GM18508 (cell line): ENCODE measurements at regions not wholly inside any gene's neighbourhood (a gene's known extent, or its start where the extent isn't known, plus 50 kb on each side); places are given as distances from the start of the nearest gene placed in this dataset.
A peak's percentile ranks its signal among the peaks of the same experiment; 100 is the strongest.
"Not testable (repeated sequence)": the region's sequence is repeated elsewhere in the genome, so short reads cannot be mapped to it uniquely, and the experiment has no call there.

ENCODE experiments used
- ATAC-seq: cut with Tn5 transposase; IDR thresholded peaks from one replicate; pipeline ENCODE4 v1.9.1; 2021; ENCODE audit warnings: moderate number of reproducible peaks; ENCODE audit not compliant: insufficient read depth, unreplicated experiment

DNA sequence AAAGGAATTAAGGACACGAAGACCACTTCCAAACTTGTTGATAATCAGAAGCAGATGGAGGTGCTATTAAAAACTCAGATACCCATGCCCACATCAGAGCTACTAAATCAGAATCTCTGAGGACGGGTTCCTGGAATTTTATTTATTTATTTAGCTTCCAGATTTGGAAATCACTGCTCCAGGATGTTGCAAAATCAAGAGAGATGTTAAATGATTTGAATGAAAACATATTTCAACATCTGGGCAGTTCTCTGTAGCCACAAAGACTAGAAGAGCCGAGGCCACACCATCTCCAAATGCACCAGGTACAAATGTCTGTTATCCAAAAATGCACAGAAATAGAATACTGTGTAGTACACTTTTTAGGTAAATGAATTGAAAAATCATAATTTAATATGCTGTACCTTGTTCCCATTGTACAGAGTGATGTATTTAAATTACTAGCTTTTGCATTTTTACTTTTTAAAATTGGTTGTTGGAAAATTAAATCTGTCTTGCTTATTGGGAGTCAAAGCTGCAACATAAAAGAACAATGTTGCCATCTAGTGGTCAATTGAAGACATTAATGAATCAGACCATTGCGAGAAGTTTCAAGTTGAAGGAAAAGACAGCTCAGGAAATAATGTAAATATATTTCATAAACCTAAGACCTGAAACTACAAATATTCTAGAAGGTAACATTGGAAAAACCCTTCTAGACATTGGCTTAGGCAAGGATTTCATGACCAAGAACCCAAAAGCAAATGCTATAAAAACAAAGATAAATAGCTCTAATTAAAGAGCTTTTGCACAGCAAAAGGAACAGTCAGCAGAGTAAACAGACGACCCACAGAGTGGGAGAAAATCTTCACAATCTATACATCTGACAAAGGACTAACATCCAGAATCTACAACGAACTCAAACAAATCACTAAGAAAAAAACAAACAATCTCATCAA, 151.3 kb upstream of the TTC29 start:
- peak; percentile 54 for ATAC-seq

DNA sequence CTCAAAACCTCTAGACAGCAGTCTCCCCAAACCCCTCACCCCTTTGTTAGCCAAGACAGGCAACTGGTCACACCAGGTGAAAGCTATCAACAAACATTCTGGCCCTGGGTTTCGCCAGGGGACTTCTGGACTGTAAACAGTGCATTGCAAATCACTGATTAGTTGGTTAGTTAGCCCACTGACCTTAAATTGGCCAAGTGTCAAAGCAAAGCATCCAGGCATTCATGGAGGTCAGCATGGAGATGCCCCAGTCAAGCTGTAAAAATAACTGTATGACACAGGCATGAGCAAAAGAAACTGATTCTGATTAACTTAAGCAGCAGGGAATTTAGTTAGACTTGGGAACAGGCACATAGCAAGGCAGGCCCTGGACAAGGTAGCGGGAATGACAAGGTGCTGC, 156.0 kb upstream of the TTC29 start:
- no peak for ATAC-seq

DNA sequence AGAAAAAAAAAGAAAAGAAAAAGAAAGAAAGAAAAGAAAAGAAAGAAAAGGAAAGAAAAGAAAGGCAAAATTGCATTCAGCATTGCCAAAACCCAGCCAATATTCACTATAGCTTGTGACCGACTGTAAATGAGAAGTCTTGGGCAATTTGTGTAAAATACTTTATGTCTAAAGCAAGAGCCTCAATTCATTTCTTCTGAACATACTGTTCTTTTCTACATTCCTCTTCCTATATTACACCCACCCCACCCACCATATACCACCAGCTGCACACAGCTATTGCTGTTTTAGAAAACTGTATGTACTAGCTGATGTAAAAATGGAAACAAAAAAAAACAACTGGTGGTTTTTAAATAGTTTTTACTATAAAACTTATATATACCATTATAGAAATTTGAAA, 156.9 kb upstream of the TTC29 start:
- ATAC-seq: no peak

DNA sequence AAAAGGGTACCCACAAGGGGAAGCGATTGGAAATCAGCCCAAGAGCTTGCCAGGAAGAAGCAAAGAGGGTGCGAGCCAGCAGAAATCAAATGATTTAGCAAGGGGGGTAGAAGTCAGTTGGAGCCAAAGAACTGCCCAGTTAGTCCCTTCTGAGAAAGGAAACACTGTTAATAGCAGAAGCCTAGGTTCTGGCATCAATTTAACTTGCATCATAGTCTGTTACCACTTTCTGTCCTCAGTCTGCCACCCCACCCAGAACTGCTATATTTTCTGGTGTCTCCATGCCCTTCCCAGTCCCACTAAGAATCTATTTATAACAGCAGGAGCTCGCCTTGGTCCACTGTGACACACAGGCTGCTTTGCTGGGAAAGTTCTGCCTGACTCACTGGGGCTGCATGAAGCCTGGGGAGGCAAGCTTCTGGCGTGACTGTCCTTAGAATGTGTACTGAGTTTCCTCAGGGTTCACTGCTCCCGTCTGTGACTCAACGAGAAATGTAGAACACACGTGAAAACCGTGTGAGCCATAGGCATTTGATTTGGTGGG, 157.8 kb upstream of the TTC29 start:
- ATAC-seq: no peak

DNA sequence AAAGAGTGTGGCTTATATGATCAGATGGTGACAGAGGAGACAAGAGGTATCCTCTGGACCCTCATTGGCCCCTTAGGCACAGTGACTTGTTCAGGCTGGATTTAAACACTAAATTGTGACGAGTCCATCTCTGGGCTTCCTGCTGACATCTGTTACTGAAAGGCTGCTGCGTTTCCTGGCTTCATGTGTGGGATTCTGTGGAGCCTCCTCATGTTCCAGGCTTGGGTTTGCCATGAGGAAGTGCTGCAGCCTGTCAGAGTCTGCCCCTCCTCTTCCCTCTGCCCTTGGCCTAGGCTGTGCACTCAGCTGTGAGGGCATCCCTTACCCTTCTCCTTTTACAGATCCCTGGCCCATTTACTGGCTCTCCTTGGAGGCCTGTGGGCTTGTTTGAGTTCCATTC, 159.1 kb upstream of the TTC29 start:
- no peak for ATAC-seq

DNA sequence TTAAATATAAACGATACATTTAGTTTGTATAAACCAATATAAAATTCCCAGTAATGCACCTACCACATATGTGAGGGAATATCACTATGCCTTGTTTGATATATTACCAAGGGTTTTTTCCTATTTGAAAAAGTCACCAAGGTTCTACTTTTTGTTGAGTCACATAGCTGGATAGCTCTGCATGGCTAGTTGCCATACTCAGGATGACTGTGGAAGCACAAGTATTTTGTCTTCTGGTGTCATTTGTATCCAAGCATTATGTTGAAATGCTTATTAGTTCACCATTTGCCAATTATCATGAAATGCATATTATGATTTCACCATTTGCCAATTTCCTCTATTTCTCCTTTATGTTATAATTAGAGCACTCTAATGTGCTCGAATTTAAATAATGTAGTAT, 162.7 kb upstream of the TTC29 start:
- no peak for ATAC-seq

DNA sequence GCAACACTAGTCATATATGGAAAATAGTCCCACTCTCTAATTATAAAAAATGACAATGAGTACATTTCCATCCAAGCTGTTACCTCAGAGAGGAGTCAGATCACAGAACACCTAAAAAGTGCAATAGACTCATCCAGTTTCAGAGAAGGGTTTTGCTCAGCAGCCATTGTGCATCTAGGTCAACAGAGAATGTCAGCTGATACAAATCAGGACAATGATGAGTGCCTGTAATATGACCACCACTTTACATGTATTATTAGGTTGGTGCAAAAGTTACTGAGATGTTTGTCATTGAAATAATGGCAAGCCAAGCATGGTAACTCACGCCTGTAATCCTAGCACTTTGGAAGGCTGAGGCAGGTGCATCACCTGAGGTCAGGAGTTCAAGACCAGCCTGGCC, 164.1 kb upstream of the TTC29 start:
- no peak for ATAC-seq

DNA sequence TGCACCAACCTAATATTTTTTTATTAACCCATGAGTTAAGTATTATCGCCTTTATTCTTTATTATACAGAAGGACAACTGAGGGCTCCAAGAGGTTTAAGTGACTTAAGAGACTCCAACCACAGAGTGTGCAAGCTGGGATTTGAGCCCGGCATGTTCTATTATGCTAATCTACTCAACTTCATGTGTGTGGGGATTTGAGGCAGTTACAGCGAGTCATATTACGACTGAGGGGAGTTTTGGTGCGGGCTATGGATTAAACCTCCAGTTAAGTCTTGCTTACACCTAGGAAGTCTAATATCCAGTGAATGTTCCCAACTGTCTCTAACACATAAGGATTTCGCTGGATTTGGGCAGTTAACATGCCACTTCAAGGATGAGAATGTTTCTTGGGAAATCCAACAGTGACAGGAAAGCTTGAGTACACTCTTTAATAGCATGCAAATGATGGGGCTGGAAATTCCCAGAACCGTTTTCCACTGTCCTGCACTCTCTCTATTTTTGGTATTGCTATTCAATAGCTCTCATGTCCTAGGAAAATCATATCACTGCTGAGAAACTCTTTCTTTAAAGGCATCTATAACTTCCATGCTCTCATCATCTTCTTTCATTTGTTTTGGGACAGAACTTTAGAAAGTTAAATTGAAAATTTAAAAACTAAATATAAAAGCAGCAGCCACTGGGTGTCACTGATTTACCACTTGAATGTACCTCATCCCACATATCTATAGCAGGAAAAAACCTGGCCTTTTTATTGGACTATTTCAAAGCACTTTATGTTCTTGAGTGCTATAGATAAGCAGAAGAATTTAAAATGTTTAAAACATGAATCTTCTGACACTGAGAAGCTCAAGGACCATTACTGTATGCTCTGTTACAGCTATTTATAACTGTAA, 165.1 kb upstream of the TTC29 start:
- ATAC-seq: no peak

DNA sequence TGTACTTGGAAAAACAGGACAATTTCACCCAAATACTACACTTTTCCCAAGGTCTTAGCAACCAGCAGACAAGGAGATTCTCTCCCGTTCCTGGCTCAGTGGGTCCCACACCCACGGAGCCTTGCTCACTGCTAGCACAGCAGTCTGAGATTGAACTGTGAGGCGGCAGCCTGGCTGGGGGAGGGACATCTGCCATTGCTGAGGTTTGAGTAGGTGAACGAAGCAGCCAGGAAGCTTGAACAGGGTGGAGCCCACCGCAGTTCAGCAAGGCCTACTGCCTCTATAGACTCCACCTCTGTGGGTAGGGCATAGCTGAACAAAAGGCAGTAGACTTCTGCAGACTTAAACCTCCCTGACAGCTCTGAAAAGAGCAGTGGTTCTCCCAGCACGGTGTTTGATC, 166.5 kb upstream of the TTC29 start:
- not testable (repeated sequence) for ATAC-seq

DNA sequence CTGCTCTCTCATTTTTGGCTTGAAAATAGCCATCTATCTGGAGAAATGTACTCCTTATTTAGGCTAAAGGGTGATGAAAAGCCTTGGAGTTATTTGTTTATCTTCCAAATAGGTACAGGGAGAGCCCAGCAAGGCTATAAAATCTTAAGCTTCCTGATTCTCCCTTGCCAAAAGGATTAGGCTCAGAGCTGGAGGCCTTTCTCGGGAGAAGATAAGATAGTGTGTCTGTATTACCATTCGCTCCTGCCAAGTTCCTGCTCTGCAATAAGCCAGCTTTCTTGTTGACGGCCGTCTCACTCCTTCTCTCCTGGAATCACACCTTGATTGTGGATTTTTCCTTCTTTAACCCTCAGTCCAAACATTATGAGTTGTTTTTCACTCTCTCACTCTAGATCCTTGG, 171.8 kb upstream of the TTC29 start:
- no peak for ATAC-seq

DNA sequence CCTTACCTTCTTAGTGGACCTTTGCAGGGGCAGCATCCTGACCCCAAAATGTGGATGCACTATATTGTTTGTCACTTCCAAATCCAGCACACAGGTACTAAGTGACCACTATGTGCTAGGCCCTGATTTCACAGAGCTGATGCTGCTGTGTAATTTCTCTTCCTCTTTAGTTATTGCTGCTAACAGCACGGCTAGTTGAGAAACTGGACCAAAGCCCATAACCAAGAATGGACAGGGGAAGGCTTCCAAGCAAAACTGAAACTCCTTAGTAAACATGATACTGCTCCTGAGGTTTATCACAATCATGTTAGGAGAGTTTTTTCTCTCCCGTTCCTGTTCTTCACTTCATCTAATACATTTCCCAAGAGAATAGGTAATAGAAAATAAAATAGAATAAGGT, 172.9 kb upstream of the TTC29 start:
- ATAC-seq: no peak

DNA sequence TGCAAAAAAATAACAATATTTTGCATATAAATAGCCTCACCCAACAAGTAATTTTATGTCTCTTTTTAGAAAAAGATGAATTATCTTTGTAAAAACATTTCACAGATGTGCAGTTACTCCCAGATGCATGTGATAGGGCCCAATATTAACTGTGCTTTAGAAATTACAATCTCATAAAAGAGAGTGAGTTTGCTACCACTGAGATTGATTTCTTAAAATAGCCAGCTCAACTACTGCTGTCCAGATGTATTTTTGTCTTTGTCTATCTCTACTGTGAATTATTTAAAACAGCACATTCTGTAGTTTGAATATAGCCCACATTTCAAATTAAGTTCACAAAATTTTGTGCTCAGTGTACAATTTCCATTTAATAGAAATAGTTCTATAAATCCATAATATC, 177.0 kb upstream of the TTC29 start:
- no peak for ATAC-seq

DNA sequence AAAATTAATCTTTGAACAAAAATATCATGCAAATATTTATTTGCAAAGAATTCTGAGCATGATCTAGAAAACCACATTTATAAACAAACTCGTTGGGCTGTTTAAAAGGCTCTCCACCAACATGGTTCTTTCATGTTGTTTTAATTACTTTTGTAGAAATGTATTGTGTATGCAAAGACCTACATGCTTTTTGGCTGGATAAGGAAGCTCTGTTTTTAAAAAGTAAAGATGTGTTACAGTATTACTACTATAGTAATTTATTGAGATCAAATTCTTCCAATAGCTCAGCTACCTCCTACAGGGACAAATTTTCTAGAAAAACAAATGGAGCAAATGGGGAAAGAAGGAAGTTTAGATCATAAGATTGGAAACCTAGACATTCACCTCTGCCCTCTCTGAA, 177.5 kb upstream of the TTC29 start:
- no peak for ATAC-seq

DNA sequence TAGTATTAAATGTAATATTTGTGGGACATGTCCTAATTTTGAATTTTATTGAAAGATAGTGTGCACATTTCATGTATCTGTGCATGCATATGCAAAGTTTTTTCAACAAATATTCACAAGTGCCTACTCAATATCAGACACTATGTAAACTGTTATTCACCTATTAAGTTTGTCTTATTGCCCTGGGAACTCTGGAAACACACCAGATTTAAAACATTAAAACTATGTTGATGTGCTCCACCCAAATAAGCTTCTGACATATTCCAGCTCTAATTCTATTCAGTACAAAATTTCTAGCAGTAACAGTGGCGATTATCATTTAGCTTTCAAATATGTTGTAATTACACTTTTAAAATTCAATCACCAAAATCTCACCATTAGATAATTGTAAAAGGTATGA, 183.1 kb upstream of the TTC29 start:
- no peak for ATAC-seq

DNA sequence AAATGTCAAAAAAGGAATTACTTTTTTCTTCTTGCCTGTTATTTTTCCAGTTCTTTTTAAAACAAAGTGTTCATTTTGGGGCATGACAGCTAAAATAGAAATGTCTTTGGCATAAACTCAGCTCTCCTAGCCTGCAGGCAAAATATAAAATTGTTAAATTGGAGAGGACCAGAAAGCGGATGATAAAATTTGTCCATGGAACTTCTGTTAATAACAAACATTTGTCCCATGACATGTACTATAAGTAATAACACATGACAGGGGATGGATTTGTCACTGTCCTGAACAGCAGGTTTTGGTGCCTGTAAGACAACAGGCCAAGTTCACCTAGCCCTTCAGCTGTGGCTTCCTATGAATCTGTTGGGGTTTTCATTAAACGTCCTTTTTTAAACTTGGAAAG, 184.0 kb upstream of the TTC29 start:
- ATAC-seq: no peak

DNA sequence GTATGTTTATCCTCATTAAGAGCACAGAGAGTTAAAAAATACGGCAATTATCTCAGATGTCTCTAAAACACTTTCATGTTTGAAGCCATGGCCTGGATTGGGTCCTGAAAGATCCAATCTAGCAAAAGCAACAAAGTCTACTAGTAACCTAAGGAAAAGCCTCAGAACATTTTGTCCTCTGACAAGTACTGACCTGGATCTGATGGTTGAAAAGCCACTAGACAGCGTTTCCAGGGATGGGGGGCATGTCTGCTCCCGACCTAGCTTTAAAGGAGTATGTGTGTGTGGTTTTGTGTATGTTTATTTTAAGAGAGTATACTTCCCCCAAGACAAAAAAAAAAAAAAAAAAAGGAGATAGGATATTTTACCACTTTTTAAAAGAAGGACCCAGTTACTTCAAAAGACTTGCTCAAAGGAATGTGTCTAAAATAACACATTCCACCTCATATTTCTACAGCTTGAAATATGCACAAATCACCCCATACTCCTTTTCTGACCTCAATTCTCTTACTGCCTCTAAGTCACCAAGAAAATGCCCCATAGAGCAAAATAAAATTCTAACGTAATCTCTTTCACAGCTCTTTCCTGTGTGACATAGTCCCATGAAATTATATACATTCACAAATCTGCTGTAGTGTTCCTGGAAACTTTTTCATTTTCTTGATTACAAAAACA, 189.0 kb upstream of the TTC29 start:
- ATAC-seq: no peak

DNA sequence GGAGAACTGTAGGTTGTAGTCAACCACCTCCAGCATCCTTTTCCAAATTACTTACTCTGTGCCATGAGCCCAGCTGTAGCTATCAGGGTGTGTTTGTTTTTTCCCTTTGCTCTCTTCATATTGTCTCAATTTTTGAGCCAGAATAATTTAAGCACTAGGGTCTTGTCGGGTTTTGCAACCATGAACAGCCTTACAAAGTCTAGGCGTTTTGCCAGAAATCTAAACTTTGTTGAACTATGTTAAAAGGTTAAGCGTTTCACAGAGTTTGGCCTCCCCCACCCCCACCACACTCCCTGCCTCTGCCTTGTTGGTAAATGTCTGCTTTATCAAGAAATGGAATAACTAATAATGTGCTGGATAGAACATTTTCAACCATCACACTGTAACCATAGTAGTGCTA, 190.6 kb upstream of the TTC29 start:
- no peak for ATAC-seq

DNA sequence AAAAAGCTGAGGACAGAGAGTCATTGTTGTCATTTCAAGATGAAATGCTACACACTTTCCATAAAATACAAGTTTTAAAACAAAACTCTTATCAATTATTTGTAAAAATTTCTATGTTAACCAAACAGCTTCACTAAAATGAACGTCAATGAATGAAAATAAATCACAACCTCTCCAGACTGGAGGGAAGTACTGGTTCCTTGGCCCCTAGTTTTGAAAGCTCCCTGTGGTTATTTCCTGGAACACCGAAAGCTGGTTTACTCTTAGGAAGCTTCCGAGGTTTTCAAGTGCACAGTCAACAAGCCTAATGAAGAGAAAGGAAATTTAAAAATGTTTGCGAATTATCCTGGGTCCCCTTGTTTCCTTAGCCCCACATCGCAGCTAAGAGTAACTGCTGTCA, 191.1 kb upstream of the TTC29 start:
- no peak for ATAC-seq

DNA sequence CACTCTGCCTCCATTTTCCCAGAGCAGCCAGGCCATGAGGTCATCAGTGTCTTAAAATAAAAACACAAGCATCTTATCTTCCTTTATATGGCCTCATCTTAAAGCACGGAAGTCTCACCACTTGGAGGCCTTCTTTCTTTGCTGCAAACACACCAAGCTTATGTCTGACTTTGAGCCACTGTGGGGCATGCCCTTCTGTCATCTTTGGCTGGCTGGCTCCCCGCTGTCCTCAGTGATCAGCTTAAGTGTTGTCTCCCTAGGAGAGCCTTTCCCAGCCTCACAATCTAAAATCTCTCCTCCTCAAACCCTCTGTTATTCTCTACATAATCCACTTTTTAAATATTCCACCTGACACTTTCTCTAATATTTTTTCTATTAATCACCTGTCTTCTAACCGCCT, 191.6 kb upstream of the TTC29 start:
- no peak for ATAC-seq

DNA sequence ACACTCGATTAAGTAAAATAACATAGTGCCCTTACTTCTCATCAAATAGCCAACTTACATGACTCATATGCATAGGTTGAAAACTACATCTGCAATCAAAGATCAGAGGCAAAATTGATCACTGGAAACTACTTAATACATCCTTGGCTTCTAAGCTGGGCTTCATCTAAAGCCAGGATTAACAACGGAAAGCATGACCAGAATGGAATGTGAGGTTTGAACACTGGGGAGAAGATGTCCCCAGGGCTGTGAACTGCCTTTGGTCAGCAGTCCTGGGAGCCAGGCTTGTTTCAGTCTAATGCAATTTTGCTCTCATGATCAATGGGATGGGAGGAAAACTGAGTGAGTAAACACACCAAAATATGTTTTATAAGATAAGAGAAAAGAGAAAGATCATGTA, 192.5 kb upstream of the TTC29 start:
- ATAC-seq: no peak
